Neural cell (in vitro differentiated cells): ENCODE measurements at regions not wholly inside any gene's neighbourhood (a gene's known extent, or its start where the extent isn't known, plus 50 kb on each side); places are given as distances from the start of the nearest gene placed in this dataset.
"Not testable (repeated sequence)": the region's sequence is repeated elsewhere in the genome, so short reads cannot be mapped to it uniquely, and the experiment has no call there.

ENCODE experiments used
- H2AFZ ChIP-seq: fragments of 200-600, 300-800 bp; sonication (generic), shearing (Covaris generic); 2 replicates; pipeline ENCODE4 v1.6.0; 2014; ENCODE audit warnings: low read depth, mild to moderate bottlenecking, antibody characterized with exemption, low read length, moderate library complexity
- H3F3A ChIP-seq: fragments of 200-600 bp; shearing (Covaris generic); 2 replicates; pipeline ENCODE4 v1.6.1; 2016; ENCODE audit warnings: mild to moderate bottlenecking, moderate library complexity, mixed read lengths, antibody characterized with exemption, low read length; ENCODE audit not compliant: insufficient read depth, poor library complexity, severe bottlenecking
- H3K27ac ChIP-seq: fragments of 200-600, 300-800 bp; sonication (generic), shearing (Covaris generic); 2 replicates; pipeline ENCODE4 v1.5.1; 2014; ENCODE audit warnings: mild to moderate bottlenecking, low read length, moderate library complexity
- H3K27me3 ChIP-seq: fragments of 300-800, 200-600 bp; sonication (generic), shearing (Covaris generic); 2 replicates; pipeline ENCODE4 v1.6.0; 2014; ENCODE audit warnings: mild to moderate bottlenecking, low read depth, low read length, moderate library complexity; ENCODE audit not compliant: insufficient read depth
- H3K36me3 ChIP-seq: fragments of 300-800, 200-600 bp; sonication (generic), shearing (Covaris generic); 2 replicates; pipeline ENCODE4 v1.5.1; 2014; ENCODE audit warnings: mild to moderate bottlenecking, antibody characterized with exemption, low read length, moderate library complexity; ENCODE audit not compliant: insufficient read depth
- H3K4me2 ChIP-seq: fragments of 300-800, 200-600 bp; sonication (generic), shearing (Covaris generic); 2 replicates; pipeline ENCODE4 v1.6.0; 2014; ENCODE audit warnings: mild to moderate bottlenecking, low read length
- H3K4me3 ChIP-seq: fragments of 300-800, 200-600 bp; sonication (generic), shearing (Covaris generic); 2 replicates; pipeline ENCODE4 v1.5.1; 2014; ENCODE audit warnings: mild to moderate bottlenecking, low read length, moderate library complexity
- H3K79me2 ChIP-seq: fragments of 200-600 bp; shearing (Covaris generic); replicated peaks from 2 replicates; pipeline ENCODE4 v1.6.0; 2014; ENCODE audit warnings: mild to moderate bottlenecking, low read length, moderate library complexity; ENCODE audit not compliant: insufficient read depth
- H3K9ac ChIP-seq: fragments of 300-800, 200-600 bp; sonication (generic), shearing (Covaris generic); 2 replicates; pipeline ENCODE4 v1.6.1; 2016; ENCODE audit warnings: mild to moderate bottlenecking, low read length, mixed read lengths
- H3K9me2 ChIP-seq: fragments of 200-600 bp; shearing (Covaris generic); 2 replicates; pipeline ENCODE4 v1.6.1; 2016; ENCODE audit warnings: mild to moderate bottlenecking, low read length, mixed read lengths; ENCODE audit not compliant: insufficient read depth
- H3K9me3 ChIP-seq: fragments of 200-600, 300-800 bp; sonication (generic), shearing (Covaris generic); 2 replicates; pipeline ENCODE4 v1.6.1; 2016; ENCODE audit warnings: mild to moderate bottlenecking, mixed run types, low read length, moderate library complexity, mixed read lengths
- H4K20me1 ChIP-seq: fragments of 200-600 bp; shearing (Covaris generic); 2 replicates; pipeline ENCODE4 v1.6.1; 2016; ENCODE audit warnings: mild to moderate bottlenecking, mixed run types; ENCODE audit not compliant: insufficient read depth
- CTCF ChIP-seq: fragments of 450-650 bp; IDR thresholded peaks from 2 replicates; pipeline ENCODE4 v1.5.1; 2014; ENCODE audit warnings: antibody characterized with exemption, mild to moderate bottlenecking, moderate library complexity; ENCODE audit not compliant: poor library complexity, severe bottlenecking
- EP300 ChIP-seq: fragments of 450-650 bp; conservative IDR thresholded peaks from 2 replicates; pipeline ENCODE4 v1.6.1; 2014; ENCODE audit warnings: antibody characterized with exemption, mild to moderate bottlenecking, moderate library complexity; ENCODE audit not compliant: poor library complexity, severe bottlenecking
- EZH2 ChIP-seq: fragments of 200-600, 300-800 bp; shearing (Covaris generic), sonication (generic); IDR thresholded peaks from 2 replicates; pipeline ENCODE4 v1.6.1; 2014; ENCODE audit warnings: antibody characterized with exemption, low read length, borderline replicate concordance, mild to moderate bottlenecking; ENCODE audit not compliant: insufficient read depth, poor library complexity, severe bottlenecking
- MXI1 ChIP-seq: fragments of 450-650 bp; conservative IDR thresholded peaks from 2 replicates; pipeline ENCODE4 v1.6.1; 2014; ENCODE audit warnings: antibody characterized with exemption, mild to moderate bottlenecking; ENCODE audit not compliant: poor library complexity, severe bottlenecking
- POLR2AphosphoS5 ChIP-seq: IDR thresholded peaks from 2 replicates; pipeline ENCODE4 v1.6.1; 2012
- RAD21 ChIP-seq: fragments of 450-650 bp; conservative IDR thresholded peaks from 2 replicates; pipeline ENCODE4 v1.6.1; 2014; ENCODE audit warnings: antibody characterized with exemption, mild to moderate bottlenecking, moderate library complexity
- REST ChIP-seq: IDR thresholded peaks from 2 replicates; pipeline ENCODE4 v1.6.1; 2012; ENCODE audit warnings: borderline replicate concordance
- SMC3 ChIP-seq: fragments of 450-650 bp; conservative IDR thresholded peaks from 2 replicates; pipeline ENCODE4 v1.6.1; 2014; ENCODE audit warnings: antibody characterized with exemption, mild to moderate bottlenecking, moderate library complexity; ENCODE audit not compliant: poor library complexity
- TAF1 ChIP-seq: IDR thresholded peaks from 2 replicates; pipeline ENCODE4 v1.6.1; 2012; ENCODE audit warnings: low read depth

GRCh38 chr9:73089304-73089985 lies 62.2 kb upstream of the ANXA1 start:
- Histone ChIP-seq H2AFZ (no peak overlapping the region), H3K4me2 (no peak overlapping the region), H3K9me2 (no peaks in the 10 kb centered on the region), H3K9me3 (no peaks in the 10 kb centered on the region), H3K79me2 (no peaks in the 10 kb centered on the region), H3K9ac (no peak overlapping the region), H4K20me1 (no peaks in the 10 kb centered on the region), H3F3A (no peaks in the 10 kb centered on the region), H3K36me3 (no peaks in the 10 kb centered on the region), H3K27me3 (no peaks in the 10 kb centered on the region), H3K4me3 (no peak overlapping the region), H3K27ac (no peak overlapping the region)
- no peak for TF ChIP-seq CTCF
- TF ChIP-seq RAD21, result no peak
- no peak for TF ChIP-seq REST
- no peak for TF ChIP-seq TAF1
- TF ChIP-seq EP300, result no peak
- no peak for TF ChIP-seq POLR2AphosphoS5
- no peak for TF ChIP-seq MXI1
- TF ChIP-seq EZH2, result no peak
- no peak for TF ChIP-seq SMC3

GRCh38 chr9:73087876-73088275 lies 63.8 kb upstream of the ANXA1 start:
- H3K36me3 ChIP-seq, H3K27me3 ChIP-seq, H3K9me3 ChIP-seq, H3K9me2 ChIP-seq, H3K79me2 ChIP-seq, H3F3A ChIP-seq, H3K4me3 ChIP-seq, H3K4me2 ChIP-seq, H4K20me1 ChIP-seq, H3K9ac ChIP-seq, H3K27ac ChIP-seq, H2AFZ ChIP-seq: not testable (repeated sequence)

- Histone ChIP-seq H3K36me3 (no peaks in the 10 kb centered on the region), H3K4me3 (no peak overlapping the region), H3K27ac (no peak overlapping the region), H3K9me3 (no peaks in the 10 kb centered on the region), H3F3A (no peaks in the 10 kb centered on the region), H2AFZ (no peak overlapping the region), H4K20me1 (no peaks in the 10 kb centered on the region), H3K9ac (no peak overlapping the region), H3K9me2 (no peaks in the 10 kb centered on the region), H3K27me3 (no peaks in the 10 kb centered on the region), H3K4me2 (no peak overlapping the region), H3K79me2 (no peaks in the 10 kb centered on the region)
- no peak for TF ChIP-seq CTCF
Measured at GRCh38 chr9:73083519-73083918, 68.1 kb upstream of the ANXA1 start.
